ENCODE measurements at regions not wholly inside any gene's neighbourhood (a gene's known extent, or its start where the extent isn't known, plus 50 kb on each side); places are given as distances from the start of the nearest gene placed in this dataset.

DNA sequence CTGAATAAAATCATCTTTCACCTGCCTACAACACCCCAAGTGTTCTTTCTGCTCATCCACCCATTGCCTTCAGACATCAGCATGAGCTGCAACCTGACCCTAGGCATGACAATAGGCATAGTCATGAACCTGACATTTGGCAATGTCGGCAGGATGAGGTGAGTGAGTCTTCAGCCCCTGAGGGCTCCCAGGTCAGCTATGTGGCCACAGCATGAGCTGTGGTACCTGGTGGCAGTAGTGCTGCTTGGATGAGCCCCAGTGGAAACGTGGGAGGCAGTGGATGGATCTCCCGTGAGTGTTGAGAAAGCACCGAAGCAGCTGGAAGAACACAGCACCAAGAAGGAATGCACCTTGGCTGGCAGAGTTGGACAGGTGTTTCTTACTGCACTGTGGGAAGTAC, 334.8 kb upstream of the FAR2 start:
- TF ChIP-seq, protein P1, sequence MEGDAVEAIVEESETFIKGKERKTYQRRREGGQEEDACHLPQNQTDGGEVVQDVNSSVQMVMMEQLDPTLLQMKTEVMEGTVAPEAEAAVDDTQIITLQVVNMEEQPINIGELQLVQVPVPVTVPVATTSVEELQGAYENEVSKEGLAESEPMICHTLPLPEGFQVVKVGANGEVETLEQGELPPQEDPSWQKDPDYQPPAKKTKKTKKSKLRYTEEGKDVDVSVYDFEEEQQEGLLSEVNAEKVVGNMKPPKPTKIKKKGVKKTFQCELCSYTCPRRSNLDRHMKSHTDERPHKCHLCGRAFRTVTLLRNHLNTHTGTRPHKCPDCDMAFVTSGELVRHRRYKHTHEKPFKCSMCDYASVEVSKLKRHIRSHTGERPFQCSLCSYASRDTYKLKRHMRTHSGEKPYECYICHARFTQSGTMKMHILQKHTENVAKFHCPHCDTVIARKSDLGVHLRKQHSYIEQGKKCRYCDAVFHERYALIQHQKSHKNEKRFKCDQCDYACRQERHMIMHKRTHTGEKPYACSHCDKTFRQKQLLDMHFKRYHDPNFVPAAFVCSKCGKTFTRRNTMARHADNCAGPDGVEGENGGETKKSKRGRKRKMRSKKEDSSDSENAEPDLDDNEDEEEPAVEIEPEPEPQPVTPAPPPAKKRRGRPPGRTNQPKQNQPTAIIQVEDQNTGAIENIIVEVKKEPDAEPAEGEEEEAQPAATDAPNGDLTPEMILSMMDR (optimal IDR thresholded peaks at IDR 0.05 in 1 of 3, IDR thresholded peaks at IDR 0.05 in 1 of 3, conservative IDR thresholded peaks at IDR 0.05 in 1 of 3; ENCODE audit: extremely low read depth in 1 of 3, insufficient read depth in 2 of 3, low read length in 3 of 3) = no peak
- no peak for TF ChIP-seq EZH2 (IDR thresholded peaks at IDR 0.05; ENCODE audit: low read length)
- H3K27ac ChIP-seq (ENCODE audit: control insufficient read depth, insufficient read depth, low read length) = no peak overlapping the region

DNA sequence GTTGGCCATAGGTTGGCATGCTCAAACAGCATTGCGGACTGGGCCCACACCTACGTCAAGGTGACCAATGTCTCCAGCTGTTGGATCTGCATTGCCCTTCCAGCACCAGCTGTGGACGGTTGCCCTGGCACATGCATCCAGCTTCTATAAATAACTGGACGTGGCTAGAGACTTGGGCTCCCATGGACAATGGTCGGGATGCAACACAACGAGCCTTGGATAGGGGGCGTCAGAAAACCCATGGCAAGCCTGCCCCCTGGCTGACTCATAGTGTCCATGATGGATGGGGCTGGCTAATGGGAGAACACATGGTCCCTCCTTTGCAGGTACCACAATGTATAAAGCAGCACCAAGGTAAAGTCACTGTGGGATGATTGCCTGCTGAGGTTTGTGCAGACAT, 331.6 kb upstream of the FAR2 start:
- dilution Hi-C loops (cut with MboI; ENCODE audit: extremely low pct_ligation_motif_present, low sequenced_read_pairs) = no loop called here
- no peak overlapping the region for H3K4me3 ChIP-seq (ENCODE audit: control insufficient read depth in 2 of 3, extremely low read depth in 1 of 3, insufficient read depth in 2 of 3, low read depth in 1 of 3, low read length in 3 of 3)
- no peaks in the 10 kb centered on the region for H3K9me1 ChIP-seq (ENCODE audit: control insufficient read depth, extremely low read depth, insufficient read depth, low read length)
- peaks cover 7% of the 10 kb centered on the region for H3K4me1 ChIP-seq (ENCODE audit: control insufficient read depth, extremely low read depth, insufficient read depth, low read length)
- no peaks in the 10 kb centered on the region for H3K27me3 ChIP-seq (ENCODE audit: control insufficient read depth, extremely low read depth, insufficient read depth, low read length)
- H3K4me2 ChIP-seq (ENCODE audit: control insufficient read depth, extremely low read depth, insufficient read depth, low read depth, low read length) = no peak overlapping the region
- H3K79me2 ChIP-seq (ENCODE audit: control insufficient read depth, insufficient read depth, low read length) = no peaks in the 10 kb centered on the region
- no peaks in the 10 kb centered on the region for H3K36me3 ChIP-seq (ENCODE audit: control insufficient read depth in 2 of 2, extremely low read depth in 1 of 2, insufficient read depth in 2 of 2, low read length in 2 of 2)
- no peaks in the 10 kb centered on the region for H4K20me1 ChIP-seq (ENCODE audit: control insufficient read depth, extremely low read depth, insufficient read depth, low read length)
- H3K27ac ChIP-seq (ENCODE audit: control insufficient read depth, insufficient read depth, low read length) = no peak overlapping the region
- no peak overlapping the region for H3K9ac ChIP-seq (ENCODE audit: control insufficient read depth, extremely low read depth, insufficient read depth, low read length)
- no peak for TF ChIP-seq EZH2 (IDR thresholded peaks at IDR 0.05; ENCODE audit: low read length)
- TF ChIP-seq, protein P1 (optimal IDR thresholded peaks at IDR 0.05 in 1 of 3, IDR thresholded peaks at IDR 0.05 in 1 of 3, conservative IDR thresholded peaks at IDR 0.05 in 1 of 3; ENCODE audit: extremely low read depth in 1 of 3, insufficient read depth in 2 of 3, low read length in 3 of 3) = no peak
- no peak overlapping the region for H2AFZ ChIP-seq (ENCODE audit: control insufficient read depth, low read length)
- H3K9me3 ChIP-seq (ENCODE audit: control insufficient read depth, low read depth, low read length) = no peaks in the 10 kb centered on the region
- DNase-seq (ENCODE audit: low read depth, low spot score) (no peak), FAIRE-seq (no peak)

More for the DNA sequence above, 334.8 kb upstream of the FAR2 start:
- DNase-seq (ENCODE audit: low read depth, low spot score) = peak; percentile 46
- Histone ChIP-seq H3K36me3 (ENCODE audit: control insufficient read depth in 2 of 2, extremely low read depth in 1 of 2, insufficient read depth in 2 of 2, low read length in 2 of 2) (no peaks in the 10 kb centered on the region), H3K4me1 (ENCODE audit: control insufficient read depth, extremely low read depth, insufficient read depth, low read length) (peaks cover 7% of the 10 kb centered on the region), H3K9me3 (ENCODE audit: control insufficient read depth, low read depth, low read length) (no peaks in the 10 kb centered on the region), H4K20me1 (ENCODE audit: control insufficient read depth, extremely low read depth, insufficient read depth, low read length) (no peaks in the 10 kb centered on the region), H3K79me2 (ENCODE audit: control insufficient read depth, insufficient read depth, low read length) (no peaks in the 10 kb centered on the region), H3K27me3 (ENCODE audit: control insufficient read depth, extremely low read depth, insufficient read depth, low read length) (no peaks in the 10 kb centered on the region), H3K9ac (ENCODE audit: control insufficient read depth, extremely low read depth, insufficient read depth, low read length) (no peak overlapping the region), H3K9me1 (ENCODE audit: control insufficient read depth, extremely low read depth, insufficient read depth, low read length) (no peaks in the 10 kb centered on the region), H3K4me3 (ENCODE audit: control insufficient read depth in 2 of 3, extremely low read depth in 1 of 3, insufficient read depth in 2 of 3, low read depth in 1 of 3, low read length in 3 of 3) (no peak overlapping the region), H3K4me2 (ENCODE audit: control insufficient read depth, extremely low read depth, insufficient read depth, low read depth, low read length) (no peak overlapping the region), H2AFZ (ENCODE audit: control insufficient read depth, low read length) (no peak overlapping the region)
- dilution Hi-C loops (cut with MboI; ENCODE audit: extremely low pct_ligation_motif_present, low sequenced_read_pairs) = no loop called here
- peak; percentile 84 for FAIRE-seq

Measured in keratinocyte (primary cell).